ENCODE measurements at regions not wholly inside any gene's neighbourhood (a gene's known extent, or its start where the extent isn't known, plus 50 kb on each side); places are given as distances from the start of the nearest gene placed in this dataset.

- H3K36me3 ChIP-seq (ENCODE audit: control insufficient read depth, insufficient read depth, low read length), result no peaks in the 10 kb centered on the region
- H3K9me3 ChIP-seq (ENCODE audit: control insufficient read depth, low read length), result no peaks in the 10 kb centered on the region
- H3K27me3 ChIP-seq (ENCODE audit: control insufficient read depth, insufficient read depth, low read length, poor library complexity, severe bottlenecking), result no peaks in the 10 kb centered on the region
- 82% methylated on average over 3 of the region's 3 CpGs for WGBS, 2 experiments
- H3K4me3 ChIP-seq (ENCODE audit: insufficient read depth, low read depth, low read length), result no peak overlapping the region
- H3K27ac ChIP-seq (ENCODE audit: insufficient read depth, low read depth, low read length, poor library complexity, severe bottlenecking), result no peak overlapping the region
- no peaks in the 10 kb centered on the region for H3K4me1 ChIP-seq (ENCODE audit: control insufficient read depth, insufficient read depth, low read length)
Measured at GRCh38 chr3:153337369-153337768, 175.3 kb downstream of the RAP2B start.

DNA sequence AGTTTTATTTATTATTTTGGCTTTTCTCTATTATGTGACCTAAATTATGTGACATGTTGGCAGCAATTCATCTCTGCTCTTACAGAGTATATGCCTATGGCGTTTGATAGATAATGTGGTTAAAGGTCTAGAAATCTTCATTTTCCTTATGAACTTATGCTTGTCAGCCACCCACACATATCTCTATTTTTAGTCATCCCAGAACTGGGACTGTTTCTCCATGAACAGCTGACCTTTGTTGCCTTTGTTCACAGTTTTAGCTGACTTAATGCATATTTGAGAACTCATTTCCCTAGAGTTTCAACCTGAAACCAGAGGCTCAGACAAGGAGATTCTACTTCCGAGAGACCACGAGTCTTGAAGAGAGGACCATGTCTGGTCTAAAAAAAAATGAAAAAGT lies 176.5 kb downstream of the RAP2B start:
- WGBS, 2 experiments, result 95 to 100% methylated on average over 2 to 3 of the region's 3 CpGs
- H3K4me1 ChIP-seq (ENCODE audit: control insufficient read depth, insufficient read depth, low read length), result no peaks in the 10 kb centered on the region
- no peaks in the 10 kb centered on the region for H3K9me3 ChIP-seq (ENCODE audit: control insufficient read depth, low read length)
- no peaks in the 10 kb centered on the region for H3K36me3 ChIP-seq (ENCODE audit: control insufficient read depth, insufficient read depth, low read length)
- H3K27me3 ChIP-seq (ENCODE audit: control insufficient read depth, insufficient read depth, low read length, poor library complexity, severe bottlenecking), result no peaks in the 10 kb centered on the region
- no peak overlapping the region for H3K27ac ChIP-seq (ENCODE audit: insufficient read depth, low read depth, low read length, poor library complexity, severe bottlenecking)
- no peak overlapping the region for H3K4me3 ChIP-seq (ENCODE audit: insufficient read depth, low read depth, low read length)

GRCh38 chr3:153339065-153339464 lies 177.0 kb downstream of the RAP2B start:
- no peak overlapping the region for H3K27ac ChIP-seq (ENCODE audit: insufficient read depth, low read depth, low read length, poor library complexity, severe bottlenecking)
- no peaks in the 10 kb centered on the region for H3K9me3 ChIP-seq (ENCODE audit: control insufficient read depth, low read length)
- no peak overlapping the region for H3K4me3 ChIP-seq (ENCODE audit: insufficient read depth, low read depth, low read length)

GRCh38 chr3:153343988-153344782 lies 182.2 kb downstream of the RAP2B start:
- no peaks in the 10 kb centered on the region for H3K9me3 ChIP-seq (ENCODE audit: control insufficient read depth, low read length)
- no peak overlapping the region for H3K27ac ChIP-seq (ENCODE audit: insufficient read depth, low read depth, low read length, poor library complexity, severe bottlenecking)
- no peaks in the 10 kb centered on the region for H3K4me1 ChIP-seq (ENCODE audit: control insufficient read depth, insufficient read depth, low read length)
- H3K36me3 ChIP-seq (ENCODE audit: control insufficient read depth, insufficient read depth, low read length), result no peaks in the 10 kb centered on the region
- H3K27me3 ChIP-seq (ENCODE audit: control insufficient read depth, insufficient read depth, low read length, poor library complexity, severe bottlenecking), result no peaks in the 10 kb centered on the region
- H3K4me3 ChIP-seq (ENCODE audit: insufficient read depth, low read depth, low read length), result no peak overlapping the region
- 93 to 98% methylated on average over 3 of the region's 3 CpGs for WGBS, 2 experiments

More at GRCh38 chr3:153339065-153339464, 177.0 kb downstream of the RAP2B start:
- no peaks in the 10 kb centered on the region for H3K27me3 ChIP-seq (ENCODE audit: control insufficient read depth, insufficient read depth, low read length, poor library complexity, severe bottlenecking)
- H3K4me1 ChIP-seq (ENCODE audit: control insufficient read depth, insufficient read depth, low read length), result no peaks in the 10 kb centered on the region
- no peaks in the 10 kb centered on the region for H3K36me3 ChIP-seq (ENCODE audit: control insufficient read depth, insufficient read depth, low read length)

DNA sequence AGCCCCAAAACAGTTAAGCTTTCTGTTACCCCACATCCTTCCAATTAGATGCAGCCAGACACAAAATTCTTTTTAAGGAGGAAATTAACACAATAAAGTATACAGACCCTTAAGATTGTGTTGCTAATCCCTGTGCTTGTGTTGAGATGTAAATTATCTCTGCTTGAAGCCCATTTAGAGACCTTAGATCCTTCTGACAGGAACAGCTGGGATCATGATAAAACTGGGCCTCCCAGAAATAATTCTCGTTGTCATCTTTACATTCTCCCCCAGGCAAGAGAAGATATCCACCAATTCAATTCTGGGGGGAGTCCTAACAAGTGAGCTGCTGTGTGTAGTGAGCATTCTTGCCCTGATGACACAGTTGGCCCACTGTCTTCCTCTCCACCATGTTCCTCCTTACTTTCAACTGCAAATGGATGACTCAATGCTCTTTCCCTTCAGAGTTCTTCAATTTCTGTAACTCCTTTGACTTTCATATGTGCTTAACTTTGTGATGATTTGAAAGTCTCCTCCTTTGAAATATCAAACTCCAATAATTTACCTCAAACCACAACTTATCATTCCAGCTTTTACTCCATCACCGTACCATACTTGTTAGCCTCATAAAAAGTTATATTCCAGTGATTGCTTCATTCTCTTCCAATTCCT lies 186.6 kb downstream of the RAP2B start:
- no peaks in the 10 kb centered on the region for H3K4me1 ChIP-seq (ENCODE audit: control insufficient read depth, insufficient read depth, low read length)
- H3K4me3 ChIP-seq (ENCODE audit: insufficient read depth, low read depth, low read length), result no peak overlapping the region
- no peaks in the 10 kb centered on the region for H3K27me3 ChIP-seq (ENCODE audit: control insufficient read depth, insufficient read depth, low read length, poor library complexity, severe bottlenecking)
- H3K27ac ChIP-seq (ENCODE audit: insufficient read depth, low read depth, low read length, poor library complexity, severe bottlenecking), result no peak overlapping the region
- no peaks in the 10 kb centered on the region for H3K36me3 ChIP-seq (ENCODE audit: control insufficient read depth, insufficient read depth, low read length)
- peaks cover 2% of the 10 kb centered on the region for H3K9me3 ChIP-seq (ENCODE audit: control insufficient read depth, low read length)
- 41 to 49% methylated on average over 2 of the region's 2 CpGs for WGBS, 2 experiments

DNA sequence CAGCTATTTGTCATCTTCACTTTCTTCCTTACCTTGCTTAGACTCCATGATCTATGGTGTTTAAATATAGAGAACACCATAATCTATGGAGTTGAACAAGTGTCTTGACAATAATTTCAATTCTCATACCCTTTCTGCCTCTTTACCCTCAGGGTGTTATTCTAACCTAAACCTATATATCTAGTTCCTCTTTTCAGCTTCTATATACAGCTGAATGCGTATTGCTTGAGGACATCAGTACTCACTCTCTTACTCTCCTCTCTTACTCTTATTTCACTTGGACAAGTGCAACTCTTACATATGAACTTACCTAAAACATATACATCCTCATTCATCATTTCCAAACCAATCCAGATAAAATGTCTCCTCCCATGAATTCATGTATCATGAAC lies 187.1 kb downstream of the RAP2B start:
- Histone ChIP-seq H3K36me3 (ENCODE audit: control insufficient read depth, insufficient read depth, low read length) (no peaks in the 10 kb centered on the region), H3K9me3 (ENCODE audit: control insufficient read depth, low read length) (peaks cover 2% of the 10 kb centered on the region), H3K27ac (ENCODE audit: insufficient read depth, low read depth, low read length, poor library complexity, severe bottlenecking) (no peak overlapping the region), H3K27me3 (ENCODE audit: control insufficient read depth, insufficient read depth, low read length, poor library complexity, severe bottlenecking) (no peaks in the 10 kb centered on the region), H3K4me3 (ENCODE audit: insufficient read depth, low read depth, low read length) (no peak overlapping the region), H3K4me1 (ENCODE audit: control insufficient read depth, insufficient read depth, low read length) (no peaks in the 10 kb centered on the region)
- 92 to 98% methylated on average over 1 of the region's 1 CpG for WGBS, 2 experiments

- WGBS, 2 experiments, result 90 to 94% methylated on average over 2 of the region's 2 CpGs
- H3K4me1 ChIP-seq (ENCODE audit: control insufficient read depth, insufficient read depth, low read length), result no peaks in the 10 kb centered on the region
- H3K36me3 ChIP-seq (ENCODE audit: control insufficient read depth, insufficient read depth, low read length), result no peaks in the 10 kb centered on the region
- H3K27me3 ChIP-seq (ENCODE audit: control insufficient read depth, insufficient read depth, low read length, poor library complexity, severe bottlenecking), result no peaks in the 10 kb centered on the region
- H3K4me3 ChIP-seq (ENCODE audit: insufficient read depth, low read depth, low read length), result no peak overlapping the region
- H3K27ac ChIP-seq (ENCODE audit: insufficient read depth, low read depth, low read length, poor library complexity, severe bottlenecking), result no peak overlapping the region
- peaks cover 2% of the 10 kb centered on the region for H3K9me3 ChIP-seq (ENCODE audit: control insufficient read depth, low read length)
Measured at GRCh38 chr3:153350420-153350819, 188.4 kb downstream of the RAP2B start.

- WGBS, 2 experiments, result 88 to 100% methylated on average over 1 of the region's 1 CpG
- no peaks in the 10 kb centered on the region for H3K27me3 ChIP-seq (ENCODE audit: control insufficient read depth, insufficient read depth, low read length, poor library complexity, severe bottlenecking)
- no peaks in the 10 kb centered on the region for H3K36me3 ChIP-seq (ENCODE audit: control insufficient read depth, insufficient read depth, low read length)
- H3K9me3 ChIP-seq (ENCODE audit: control insufficient read depth, low read length), result peaks cover 2% of the 10 kb centered on the region
- H3K4me1 ChIP-seq (ENCODE audit: control insufficient read depth, insufficient read depth, low read length), result no peaks in the 10 kb centered on the region
- H3K4me3 ChIP-seq (ENCODE audit: insufficient read depth, low read depth, low read length), result no peak overlapping the region
- H3K27ac ChIP-seq (ENCODE audit: insufficient read depth, low read depth, low read length, poor library complexity, severe bottlenecking), result no peak overlapping the region
Measured at GRCh38 chr3:153354641-153355040, 192.6 kb downstream of the RAP2B start.

- H3K36me3 ChIP-seq (ENCODE audit: control insufficient read depth, insufficient read depth, low read length), result no peaks in the 10 kb centered on the region
- WGBS, 2 experiments, result 93 to 100% methylated on average over 1 of the region's 1 CpG
Measured at GRCh38 chr3:153355559-153355958, 193.5 kb downstream of the RAP2B start.

DNA sequence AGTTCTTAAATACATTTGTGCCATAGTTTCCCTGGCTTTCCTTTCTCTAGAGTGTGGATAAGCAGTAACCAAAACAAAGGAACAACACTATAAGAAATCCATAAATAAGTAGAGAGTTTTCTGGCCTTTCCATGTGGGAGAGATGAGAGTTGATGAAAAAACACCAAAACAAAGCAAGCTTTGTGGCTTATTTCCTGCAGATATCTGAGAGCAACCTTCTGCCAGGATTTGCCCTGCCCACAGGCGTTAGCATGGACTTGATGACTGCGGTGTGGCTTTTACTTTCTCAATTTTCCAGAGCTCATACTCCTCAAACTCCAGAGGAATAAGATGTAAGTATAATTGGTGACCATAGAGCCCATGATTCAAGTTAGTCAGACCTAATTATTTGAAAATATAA lies 194.9 kb downstream of the RAP2B start:
- WGBS, 2 experiments, result 71 to 81% methylated on average over 1 to 2 of the region's 2 CpGs
- no peaks in the 10 kb centered on the region for H3K4me1 ChIP-seq (ENCODE audit: control insufficient read depth, insufficient read depth, low read length)
- no peaks in the 10 kb centered on the region for H3K27me3 ChIP-seq (ENCODE audit: control insufficient read depth, insufficient read depth, low read length, poor library complexity, severe bottlenecking)
- no peaks in the 10 kb centered on the region for H3K9me3 ChIP-seq (ENCODE audit: control insufficient read depth, low read length)
- no peaks in the 10 kb centered on the region for H3K36me3 ChIP-seq (ENCODE audit: control insufficient read depth, insufficient read depth, low read length)
- H3K27ac ChIP-seq (ENCODE audit: insufficient read depth, low read depth, low read length, poor library complexity, severe bottlenecking), result no peak overlapping the region
- H3K4me3 ChIP-seq (ENCODE audit: insufficient read depth, low read depth, low read length), result no peak overlapping the region

More at GRCh38 chr3:153355559-153355958, 193.5 kb downstream of the RAP2B start:
- peaks cover 2% of the 10 kb centered on the region for H3K9me3 ChIP-seq (ENCODE audit: control insufficient read depth, low read length)
- no peaks in the 10 kb centered on the region for H3K27me3 ChIP-seq (ENCODE audit: control insufficient read depth, insufficient read depth, low read length, poor library complexity, severe bottlenecking)
- H3K27ac ChIP-seq (ENCODE audit: insufficient read depth, low read depth, low read length, poor library complexity, severe bottlenecking), result no peak overlapping the region
- H3K4me1 ChIP-seq (ENCODE audit: control insufficient read depth, insufficient read depth, low read length), result no peaks in the 10 kb centered on the region
- H3K4me3 ChIP-seq (ENCODE audit: insufficient read depth, low read depth, low read length), result no peak overlapping the region
